Psoas muscle (tissue), 7 donors: ENCODE measurements at regions not wholly inside any gene's neighbourhood (a gene's known extent, or its start where the extent isn't known, plus 50 kb on each side); places are given as distances from the start of the nearest gene placed in this dataset.

Experiments
- ATAC-seq, 4 donors: fragments of 200-7000 bp; cut with Tn5 transposase; one replicate each; pipeline ENCODE4 v1.9.1; 2020; ENCODE audit warnings: moderate library complexity in 3 of 4, mild to moderate bottlenecking in 2 of 4
- DNase-seq, 2 donors: peaks; one replicate each; pipeline ENCODE4 v3.0.0-alpha.2; 2020
- H3K27ac ChIP-seq: fragments of 200-600 bp; one replicate; pipeline ENCODE4 v1.8.0; 2022
- H3K27me3 ChIP-seq, 3 donors: fragments of 200-600 bp in 1 of 3; one replicate each; pipeline versions ENCODE4 v1.6.1 to v1.8.0; 2013 to 2022; ENCODE audit warnings: low read length in 2 of 3, mild to moderate bottlenecking in 2 of 3, moderate library complexity in 1 of 3; ENCODE audit not compliant: insufficient read depth in 3 of 3
- H3K36me3 ChIP-seq, 2 donors: fragments of 200-600 bp in 1 of 2; one replicate each; pipeline versions ENCODE4 v1.6.1 to v1.8.0; 2013 to 2022; ENCODE audit warnings: low read depth in 1 of 2, mild to moderate bottlenecking in 1 of 2, moderate library complexity in 1 of 2; ENCODE audit not compliant: insufficient read depth in 1 of 2
- H3K4me1 ChIP-seq: fragments of 200-600 bp; one replicate; pipeline ENCODE4 v1.8.0; 2022
- H3K4me3 ChIP-seq: fragments of 200-600 bp; one replicate; pipeline ENCODE4 v1.8.0; 2022; ENCODE audit warnings: mild to moderate bottlenecking
- H3K9me3 ChIP-seq: fragments of 200-600 bp; one replicate; pipeline ENCODE4 v1.8.0; 2022
- WGBS, 3 donors: extraction: QIAGEN DNeasy Blood & Tissue Kit; methylation state at CpG; one replicate each; pipeline versions ENCODE4 v1.1.6 to v1.1.7; 2013; 5-methylcytosine and 5-hydroxymethylcytosine counted together
- intact Hi-C, 2 donors: fragments of 100-400 bp; cut with DNase I; formaldehyde crosslinking; loops; one replicate each; pipeline versions ENCODE4 v1.11.0 to v1.14.2; 2022
- TF ChIP-seq, protein P1 (sequence below): fragments of 200-600 bp; IDR thresholded peaks from one replicate; pipeline ENCODE4 v1.8.0; 2022; ENCODE audit warnings: antibody characterized with exemption
- donor health status: healthy with polysubstance abuse.
- donor health status: DM: no; HTN: no; CAD: no; lungs with moderate emphysema.
- donor health status: Bipolar disorder and iron deficiency.
- donor health status: healthy.
- donor health status: DM: yes; HTN: yes; CAD: no.
- donor health status: DM: no; HTN: no; CAD: no.
- donor health status: DM: yes; HTN: yes; CAD: no.

GRCh38 chr4:182179751-182180150 is 63.5 kb upstream of the TENM3 start:
- TF ChIP-seq, protein P1, sequence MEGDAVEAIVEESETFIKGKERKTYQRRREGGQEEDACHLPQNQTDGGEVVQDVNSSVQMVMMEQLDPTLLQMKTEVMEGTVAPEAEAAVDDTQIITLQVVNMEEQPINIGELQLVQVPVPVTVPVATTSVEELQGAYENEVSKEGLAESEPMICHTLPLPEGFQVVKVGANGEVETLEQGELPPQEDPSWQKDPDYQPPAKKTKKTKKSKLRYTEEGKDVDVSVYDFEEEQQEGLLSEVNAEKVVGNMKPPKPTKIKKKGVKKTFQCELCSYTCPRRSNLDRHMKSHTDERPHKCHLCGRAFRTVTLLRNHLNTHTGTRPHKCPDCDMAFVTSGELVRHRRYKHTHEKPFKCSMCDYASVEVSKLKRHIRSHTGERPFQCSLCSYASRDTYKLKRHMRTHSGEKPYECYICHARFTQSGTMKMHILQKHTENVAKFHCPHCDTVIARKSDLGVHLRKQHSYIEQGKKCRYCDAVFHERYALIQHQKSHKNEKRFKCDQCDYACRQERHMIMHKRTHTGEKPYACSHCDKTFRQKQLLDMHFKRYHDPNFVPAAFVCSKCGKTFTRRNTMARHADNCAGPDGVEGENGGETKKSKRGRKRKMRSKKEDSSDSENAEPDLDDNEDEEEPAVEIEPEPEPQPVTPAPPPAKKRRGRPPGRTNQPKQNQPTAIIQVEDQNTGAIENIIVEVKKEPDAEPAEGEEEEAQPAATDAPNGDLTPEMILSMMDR = no peak
- Histone ChIP-seq H3K36me3 (no peaks in the 10 kb centered on the region), H3K27me3 (no peaks in the 10 kb centered on the region), H3K27ac (no peak overlapping the region), H3K4me3 (no peak overlapping the region), H3K9me3 (no peaks in the 10 kb centered on the region), H3K4me1 (no peaks in the 10 kb centered on the region)
- intact Hi-C loops = no loop called here
- ATAC-seq = no peak
- no peak for DNase-seq
- 71 to 85% (median 81%) methylated on average over 1 of the region's 1 CpG for WGBS, 3 donors

DNA sequence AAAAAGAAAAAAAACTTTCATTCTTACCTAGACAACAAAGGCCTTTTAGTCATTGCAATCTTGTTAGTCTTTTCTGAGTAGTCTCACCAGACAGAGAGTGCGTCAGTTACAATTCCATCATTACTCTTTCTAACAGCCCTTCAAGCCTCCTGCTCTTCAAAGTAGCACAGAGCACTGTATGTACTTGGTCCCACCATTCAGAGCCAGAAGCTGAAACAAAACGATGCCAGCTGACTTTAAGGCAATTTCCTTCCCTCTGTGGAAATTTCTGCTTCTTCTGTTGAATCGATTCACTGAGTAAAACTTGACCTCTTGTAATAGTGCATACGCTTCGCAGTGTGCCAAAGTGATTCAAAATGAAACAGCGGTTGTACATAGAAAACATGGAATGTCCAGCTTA is 57.7 kb upstream of the TENM3 start:
- Histone ChIP-seq H3K4me1 (no peaks in the 10 kb centered on the region), H3K4me3 (no peak overlapping the region), H3K9me3 (no peaks in the 10 kb centered on the region), H3K36me3 (no peaks in the 10 kb centered on the region), H3K27me3 (no peaks in the 10 kb centered on the region), H3K27ac (no peak overlapping the region)
- DNase-seq (no peak), ATAC-seq (no peak)
- intact Hi-C loops = no loop called here
- TF ChIP-seq, protein P1 = no peak
- 53 to 71% (median 64%) methylated on average over 6 of the region's 6 CpGs for WGBS, 3 donors

- Histone ChIP-seq H3K27ac (no peak overlapping the region), H3K4me3 (no peak overlapping the region), H3K27me3 (no peaks in the 10 kb centered on the region), H3K9me3 (no peaks in the 10 kb centered on the region), H3K4me1 (no peaks in the 10 kb centered on the region), H3K36me3 (no peaks in the 10 kb centered on the region)
- no peak for ATAC-seq
- no peak for DNase-seq
- TF ChIP-seq, protein P1 = no peak
- 10 to 22% (median 15%) methylated on average over 2 of the region's 2 CpGs for WGBS, 3 donors
- intact Hi-C loops = no loop called here
Observed at GRCh38 chr4:182187674-182188073, 55.5 kb upstream of the TENM3 start.

GRCh38 chr4:182188622-182189021 is 54.6 kb upstream of the TENM3 start:
- TF ChIP-seq, protein P1 = no peak
- no peaks in the 10 kb centered on the region for H3K27me3 ChIP-seq
- H3K9me3 ChIP-seq = no peaks in the 10 kb centered on the region
- DNase-seq (no peak), ATAC-seq (peak; percentile 37 to 92 (median 86))
- no peak overlapping the region for H3K4me3 ChIP-seq
- no peaks in the 10 kb centered on the region for H3K36me3 ChIP-seq
- intact Hi-C loops = no loop called here
- no peaks in the 10 kb centered on the region for H3K4me1 ChIP-seq
- no peak overlapping the region for H3K27ac ChIP-seq
- 48 to 66% (median 58%) methylated on average over 3 of the region's 3 CpGs for WGBS, 3 donors

- Histone ChIP-seq H3K4me1 (no peaks in the 10 kb centered on the region), H3K36me3 (no peaks in the 10 kb centered on the region), H3K4me3 (no peak overlapping the region), H3K27me3 (no peaks in the 10 kb centered on the region), H3K9me3 (no peaks in the 10 kb centered on the region), H3K27ac (no peak overlapping the region)
- ATAC-seq (peak; percentile 53 to 83 (median 63)), DNase-seq (peak in 1 of 2 donors; percentile 30)
- intact Hi-C loops = no loop called here
- 58 to 67% (median 59%) methylated on average over 8 of the region's 8 CpGs for WGBS, 3 donors
- TF ChIP-seq, protein P1 = no peak
Observed at GRCh38 chr4:182189103-182189878, 53.9 kb upstream of the TENM3 start.
